HFFc6 (cell line): ENCODE measurements at regions not wholly inside any gene's neighbourhood (a gene's known extent, or its start where the extent isn't known, plus 50 kb on each side); places are given as distances from the start of the nearest gene placed in this dataset.

Source experiments
- DNase-seq: peaks from one replicate; pipeline ENCODE4 v3.0.0-alpha.2; 2018
- H3K27ac Mint-ChIP-seq: 2 replicates; pipeline ENCODE4 v1.8.0; 2020; ENCODE audit warnings: mild to moderate bottlenecking, mixed read lengths
- H3K27me3 Mint-ChIP-seq: 2 replicates; pipeline ENCODE4 v1.8.0; 2021; ENCODE audit warnings: mild to moderate bottlenecking, moderate library complexity, mixed read lengths; ENCODE audit not compliant: insufficient read depth
- H3K36me3 Mint-ChIP-seq: 2 replicates; pipeline ENCODE4 v1.8.0; 2021; ENCODE audit warnings: low read depth, mixed read lengths
- H3K4me1 Mint-ChIP-seq: 2 replicates; pipeline ENCODE4 v1.8.0; 2020; ENCODE audit warnings: low read depth, mixed read lengths
- H3K4me3 Mint-ChIP-seq: 2 replicates; pipeline ENCODE4 v1.8.0; 2020; ENCODE audit warnings: mild to moderate bottlenecking, moderate library complexity, mixed read lengths
- H3K9me3 Mint-ChIP-seq: 2 replicates; pipeline ENCODE4 v1.8.0; 2020; ENCODE audit warnings: mild to moderate bottlenecking, mixed read lengths
- TF ChIP-seq, protein P1 (sequence below): fragments of 200-600 bp; sonication (generic); IDR thresholded peaks from 2 replicates; pipeline ENCODE4 v1.5.0; 2021; ENCODE audit warnings: antibody characterized with exemption, mild to moderate bottlenecking

DNA sequence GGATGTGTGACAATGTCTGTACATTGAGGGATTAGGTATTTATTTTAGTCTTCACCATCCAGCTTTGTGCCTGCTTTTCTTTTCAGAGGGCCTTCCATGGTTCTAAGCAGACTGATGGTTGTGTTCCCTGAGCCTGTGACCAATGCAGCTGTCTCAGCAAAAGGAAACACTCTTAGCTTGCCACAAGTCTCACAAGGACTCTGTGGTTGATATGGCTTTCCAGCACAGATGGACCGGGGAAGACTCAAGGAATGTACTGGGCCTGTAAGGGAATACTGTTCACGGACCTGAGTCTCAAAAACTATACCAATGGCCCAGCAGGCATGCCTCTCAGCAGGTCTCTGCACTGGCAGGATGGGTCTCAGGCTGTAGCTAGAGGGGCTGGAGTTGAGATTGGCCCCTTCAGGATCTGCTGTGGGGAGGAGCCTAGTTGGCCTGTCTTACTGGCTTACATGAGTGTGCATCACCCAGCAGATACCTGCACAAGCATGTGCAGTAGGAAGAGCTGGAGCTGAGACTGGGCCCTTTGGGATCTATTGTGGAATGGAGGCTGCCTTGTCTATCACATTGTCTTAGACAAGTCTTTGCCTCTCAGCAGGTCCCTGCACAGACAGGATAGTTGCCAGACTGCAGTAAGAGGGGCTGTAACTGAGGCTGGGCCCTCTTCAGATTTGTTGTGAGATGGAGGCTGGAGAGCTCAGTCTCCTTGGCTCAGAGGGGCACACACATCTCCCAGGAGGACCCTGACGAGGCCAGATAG is 52.0 kb upstream of the PDC start:
- Mint-ChIP-seq H3K9me3 (peaks cover 8% of the 10 kb centered on the region; the same call in 1 of the 2 replicates), H3K4me1 (peaks cover 12% of the 10 kb centered on the region; the same call in 1 of the 2 replicates), H3K4me3 (no peak overlapping the region), H3K27ac (no peak overlapping the region), H3K27me3 (no peaks in the 10 kb centered on the region), H3K36me3 (peaks cover 24% of the 10 kb centered on the region; the same call in 1 of the 2 replicates)
- DNase-seq = no peak
- TF ChIP-seq, protein P1, sequence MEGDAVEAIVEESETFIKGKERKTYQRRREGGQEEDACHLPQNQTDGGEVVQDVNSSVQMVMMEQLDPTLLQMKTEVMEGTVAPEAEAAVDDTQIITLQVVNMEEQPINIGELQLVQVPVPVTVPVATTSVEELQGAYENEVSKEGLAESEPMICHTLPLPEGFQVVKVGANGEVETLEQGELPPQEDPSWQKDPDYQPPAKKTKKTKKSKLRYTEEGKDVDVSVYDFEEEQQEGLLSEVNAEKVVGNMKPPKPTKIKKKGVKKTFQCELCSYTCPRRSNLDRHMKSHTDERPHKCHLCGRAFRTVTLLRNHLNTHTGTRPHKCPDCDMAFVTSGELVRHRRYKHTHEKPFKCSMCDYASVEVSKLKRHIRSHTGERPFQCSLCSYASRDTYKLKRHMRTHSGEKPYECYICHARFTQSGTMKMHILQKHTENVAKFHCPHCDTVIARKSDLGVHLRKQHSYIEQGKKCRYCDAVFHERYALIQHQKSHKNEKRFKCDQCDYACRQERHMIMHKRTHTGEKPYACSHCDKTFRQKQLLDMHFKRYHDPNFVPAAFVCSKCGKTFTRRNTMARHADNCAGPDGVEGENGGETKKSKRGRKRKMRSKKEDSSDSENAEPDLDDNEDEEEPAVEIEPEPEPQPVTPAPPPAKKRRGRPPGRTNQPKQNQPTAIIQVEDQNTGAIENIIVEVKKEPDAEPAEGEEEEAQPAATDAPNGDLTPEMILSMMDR = no peak

DNA sequence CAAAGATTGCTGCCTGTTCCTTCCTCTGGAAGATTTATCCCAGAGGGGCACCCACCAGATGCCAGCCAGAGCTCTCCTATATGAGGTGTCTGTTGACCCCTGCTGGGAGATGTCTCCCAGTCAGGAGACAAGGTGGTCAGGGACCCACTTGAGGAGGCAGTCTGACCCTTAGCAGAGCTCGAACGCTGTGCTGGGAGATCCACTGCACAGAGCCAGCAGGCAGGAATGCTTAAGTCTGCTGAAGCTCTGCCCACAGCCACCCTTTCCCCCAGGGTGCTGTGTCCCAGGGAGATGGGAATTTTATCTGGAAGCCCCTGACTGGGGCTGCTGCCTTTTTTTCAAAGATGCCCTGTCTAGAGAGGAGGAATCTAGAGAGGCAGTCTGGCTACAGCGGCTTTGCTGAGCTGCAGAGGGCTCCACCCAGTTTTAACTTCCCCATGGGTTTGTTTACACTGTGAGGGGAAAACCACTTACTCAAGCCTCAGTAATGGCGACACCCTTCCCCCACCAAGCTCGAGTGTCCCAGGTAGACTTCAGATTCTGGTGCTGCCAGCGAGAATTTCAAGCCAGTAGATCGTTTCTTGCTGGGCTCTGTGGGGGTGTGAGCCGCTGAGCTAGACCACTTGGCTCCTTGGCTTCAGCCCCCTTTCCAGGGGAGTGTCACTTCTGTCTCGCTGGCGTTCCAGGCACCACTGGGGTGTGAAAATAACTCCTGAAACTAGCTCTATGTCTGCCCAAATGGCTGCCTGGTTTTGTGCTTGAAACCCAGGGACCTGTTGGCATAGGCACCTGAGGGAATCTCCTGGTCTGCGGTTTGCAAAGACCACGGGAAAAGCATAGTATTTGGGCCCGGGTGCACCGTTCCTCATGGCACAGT is 51.1 kb upstream of the PDC start:
- Mint-ChIP-seq H3K9me3 (peaks cover 15% of the 10 kb centered on the region), H3K4me1 (peaks cover 12% of the 10 kb centered on the region; the same call in 1 of the 2 replicates), H3K4me3 (no peak overlapping the region), H3K36me3 (peaks cover 33% of the 10 kb centered on the region), H3K27ac (no peak overlapping the region), H3K27me3 (no peaks in the 10 kb centered on the region)
- DNase-seq = no peak
- TF ChIP-seq, protein P1 = no peak
